ENCODE measurements at regions not wholly inside any gene's neighbourhood (a gene's known extent, or its start where the extent isn't known, plus 50 kb on each side); places are given as distances from the start of the nearest gene placed in this dataset.

- TF ChIP-seq, protein P1, sequence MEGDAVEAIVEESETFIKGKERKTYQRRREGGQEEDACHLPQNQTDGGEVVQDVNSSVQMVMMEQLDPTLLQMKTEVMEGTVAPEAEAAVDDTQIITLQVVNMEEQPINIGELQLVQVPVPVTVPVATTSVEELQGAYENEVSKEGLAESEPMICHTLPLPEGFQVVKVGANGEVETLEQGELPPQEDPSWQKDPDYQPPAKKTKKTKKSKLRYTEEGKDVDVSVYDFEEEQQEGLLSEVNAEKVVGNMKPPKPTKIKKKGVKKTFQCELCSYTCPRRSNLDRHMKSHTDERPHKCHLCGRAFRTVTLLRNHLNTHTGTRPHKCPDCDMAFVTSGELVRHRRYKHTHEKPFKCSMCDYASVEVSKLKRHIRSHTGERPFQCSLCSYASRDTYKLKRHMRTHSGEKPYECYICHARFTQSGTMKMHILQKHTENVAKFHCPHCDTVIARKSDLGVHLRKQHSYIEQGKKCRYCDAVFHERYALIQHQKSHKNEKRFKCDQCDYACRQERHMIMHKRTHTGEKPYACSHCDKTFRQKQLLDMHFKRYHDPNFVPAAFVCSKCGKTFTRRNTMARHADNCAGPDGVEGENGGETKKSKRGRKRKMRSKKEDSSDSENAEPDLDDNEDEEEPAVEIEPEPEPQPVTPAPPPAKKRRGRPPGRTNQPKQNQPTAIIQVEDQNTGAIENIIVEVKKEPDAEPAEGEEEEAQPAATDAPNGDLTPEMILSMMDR (IDR thresholded peaks at IDR 0.05), result no peak
- TF ChIP-seq POLR2AphosphoS5 (IDR thresholded peaks at IDR 0.05; ENCODE audit: low read depth, low read length) (no peak), REST (IDR thresholded peaks at IDR 0.05; ENCODE audit: insufficient read depth in 1 of 2, low read depth in 2 of 2, low read length in 1 of 2) (no peak), TCF7L2 (IDR thresholded peaks at IDR 0.05; ENCODE audit: low read depth, low read length) (no peak)
These were observed 303.1 kb upstream of the CHORDC1 start for GRCh38 chr11:90525962-90526361.
